GM12872 (cell line): ENCODE measurements at regions not wholly inside any gene's neighbourhood (a gene's known extent, or its start where the extent isn't known, plus 50 kb on each side); places are given as distances from the start of the nearest gene placed in this dataset.

Source experiments
- CTCF ChIP-seq: IDR thresholded peaks from 3 replicates; pipeline ENCODE4 v1.5.1; 2011; ENCODE audit warnings: low read depth, mild to moderate bottlenecking, low read length, moderate library complexity; ENCODE audit not compliant: insufficient read depth

- TF ChIP-seq CTCF: no peak
Observed at GRCh38 chr12:114168061-114168460, 201.9 kb upstream of the RBM19 start.

GRCh38 chr12:114167431-114167830, 201.3 kb upstream of the RBM19 start:
- TF ChIP-seq CTCF: no peak

GRCh38 chr12:114166362-114166761, 200.2 kb upstream of the RBM19 start:
- TF ChIP-seq CTCF: peak; percentile 54

GRCh38 chr12:114165921-114166320, 199.8 kb upstream of the RBM19 start:
- TF ChIP-seq CTCF: no peak

DNA sequence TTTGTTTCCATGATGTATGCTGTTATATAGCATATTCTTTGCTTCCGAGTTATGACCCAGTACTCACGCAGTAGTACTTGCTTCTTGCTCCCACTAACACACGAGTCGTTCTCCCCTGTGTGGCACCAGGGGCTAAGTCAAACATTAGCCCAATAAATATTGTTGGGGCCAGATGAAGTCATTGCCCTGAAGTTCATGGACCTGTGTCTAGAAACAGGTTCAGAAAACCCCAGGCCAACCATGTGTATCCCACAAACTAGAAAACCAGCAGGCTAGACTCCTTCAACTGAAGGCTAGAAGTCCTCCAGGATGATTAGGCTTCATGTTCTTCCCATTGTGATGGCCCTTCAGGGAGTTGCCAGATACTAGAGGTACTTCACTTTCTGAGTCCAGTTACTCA, 198.2 kb upstream of the RBM19 start:
- no peak for TF ChIP-seq CTCF

GRCh38 chr12:114163771-114164170, 197.6 kb upstream of the RBM19 start:
- no peak for TF ChIP-seq CTCF

DNA sequence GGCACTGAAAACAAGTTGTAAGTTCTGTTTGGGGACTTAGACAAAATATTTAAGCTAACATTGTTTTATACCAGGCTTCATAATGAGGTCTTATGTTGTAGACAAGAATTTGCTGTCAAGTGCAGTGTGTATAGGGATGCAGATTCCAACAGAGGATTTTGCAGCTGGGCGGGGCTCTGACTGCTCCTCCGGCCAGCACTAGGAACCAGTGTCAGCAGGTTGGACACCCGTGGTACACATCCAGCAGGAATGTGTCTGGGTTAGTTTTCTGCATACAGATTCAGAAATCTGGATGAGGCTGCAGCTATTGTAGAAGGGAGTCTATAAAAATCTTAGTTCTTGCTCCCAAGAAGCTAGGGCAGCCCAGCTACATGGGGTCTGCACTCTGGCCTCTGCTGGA, 194.3 kb upstream of the RBM19 start:
- no peak for TF ChIP-seq CTCF

DNA sequence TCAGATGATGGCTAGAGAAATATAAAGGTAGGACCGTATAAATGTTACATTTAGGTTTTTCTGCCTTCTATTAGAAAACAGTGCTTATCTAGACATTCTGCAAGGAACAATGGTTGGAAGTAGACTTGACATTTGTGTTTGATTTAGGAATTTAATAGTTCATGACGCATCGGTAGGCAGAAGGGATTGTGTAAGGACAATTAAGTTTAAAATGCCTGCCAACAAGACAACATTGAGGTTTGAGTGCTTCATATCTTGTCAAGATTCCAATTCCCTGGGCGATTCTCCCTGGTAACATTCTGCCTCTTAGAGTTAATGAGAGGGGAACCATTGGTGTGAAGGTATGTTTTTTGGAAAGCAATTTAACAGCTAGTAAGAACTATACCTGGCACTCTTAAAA, 186.8 kb upstream of the RBM19 start:
- no peak for TF ChIP-seq CTCF
